ENCODE measurements at regions not wholly inside any gene's neighbourhood (a gene's known extent, or its start where the extent isn't known, plus 50 kb on each side); places are given as distances from the start of the nearest gene placed in this dataset.

DNA sequence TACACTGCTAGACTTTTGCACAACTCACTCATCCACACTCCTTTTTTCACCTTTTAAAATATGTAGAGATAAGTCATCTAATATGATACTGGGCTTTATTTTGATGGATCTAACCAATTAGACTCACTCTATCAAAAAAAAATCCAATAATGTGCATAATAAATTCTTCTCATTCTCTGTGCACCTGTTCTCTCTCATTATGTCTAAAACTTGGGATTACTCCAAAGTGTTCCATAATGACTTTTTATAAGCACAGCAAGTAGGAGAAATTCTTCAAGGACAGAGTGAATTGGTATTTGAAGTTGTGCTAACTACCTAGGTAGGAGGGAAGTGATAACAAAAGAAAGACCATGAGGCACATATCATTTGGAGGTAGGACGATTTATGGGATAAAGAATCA lies 1438.8 kb downstream of the PCDH7 start:
- no peak overlapping the region for H3K27ac ChIP-seq
- no peaks in the 10 kb centered on the region for H3K27me3 ChIP-seq
- no peaks in the 10 kb centered on the region for H3K9me3 ChIP-seq
- 70 to 79% methylated on average over 1 of the region's 1 CpG for WGBS, 2 donors
- H3K4me3 ChIP-seq = no peak overlapping the region
- no peaks in the 10 kb centered on the region for H3K36me3 ChIP-seq
- no peaks in the 10 kb centered on the region for H3K4me1 ChIP-seq
- TF ChIP-seq CTCF (IDR thresholded peaks at IDR 0.05) = no peak
- TF ChIP-seq EP300 (IDR thresholded peaks at IDR 0.05) = no peak
- TF ChIP-seq POLR2A (IDR thresholded peaks at IDR 0.05) = no peak
- no peak for DNase-seq (ENCODE audit: low spot score in 2 of 2)

DNA sequence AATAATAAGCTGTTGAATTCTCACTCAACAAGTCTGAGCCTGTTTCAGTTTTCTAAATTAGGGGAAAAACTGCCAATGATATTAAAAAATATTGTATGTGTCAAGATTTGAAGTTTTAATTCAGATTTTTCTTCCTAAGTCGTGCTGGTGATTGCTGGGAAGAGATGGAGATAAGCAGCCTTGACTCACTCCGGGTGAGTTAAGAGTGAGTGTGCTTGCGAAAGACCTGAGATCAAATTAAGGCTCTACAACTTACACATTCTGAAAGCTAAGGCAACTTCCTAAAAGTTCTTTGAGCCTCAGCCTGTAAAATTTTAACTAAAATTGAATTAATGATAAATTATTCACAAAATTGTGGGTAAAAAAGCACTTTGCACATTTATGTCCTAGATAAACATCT lies 1441.2 kb downstream of the PCDH7 start:
- H3K36me3 ChIP-seq = no peaks in the 10 kb centered on the region
- 75 to 77% methylated on average over 3 of the region's 3 CpGs for WGBS, 2 donors
- no peak for DNase-seq (ENCODE audit: low spot score in 2 of 2)
- H3K4me1 ChIP-seq = no peaks in the 10 kb centered on the region
- H3K27ac ChIP-seq = no peak overlapping the region
- no peak overlapping the region for H3K4me3 ChIP-seq
- H3K9me3 ChIP-seq = no peaks in the 10 kb centered on the region
- TF ChIP-seq POLR2A (IDR thresholded peaks at IDR 0.05) (no peak), CTCF (IDR thresholded peaks at IDR 0.05) (no peak), EP300 (IDR thresholded peaks at IDR 0.05) (no peak)
- H3K27me3 ChIP-seq = no peaks in the 10 kb centered on the region

DNA sequence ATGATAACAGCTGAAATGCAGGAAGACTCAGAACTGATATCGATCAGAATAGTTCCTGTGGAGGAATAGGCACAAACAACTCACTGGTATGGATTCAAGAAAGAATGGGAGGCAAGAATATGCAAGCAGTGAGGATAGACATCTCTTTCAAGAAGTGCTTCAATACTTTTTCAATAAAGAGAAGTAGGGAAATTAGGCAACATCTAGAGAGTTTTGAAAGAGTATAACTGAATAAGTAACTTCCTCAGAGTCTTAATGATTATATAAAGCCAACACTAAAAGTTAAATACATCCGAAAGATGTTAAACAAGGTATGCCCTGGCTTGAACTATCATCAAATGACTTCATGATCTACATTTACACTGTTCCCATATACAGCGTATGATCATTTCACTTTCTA lies 1443.0 kb downstream of the PCDH7 start:
- 86 to 88% methylated on average over 3 of the region's 3 CpGs for WGBS, 2 donors
- TF ChIP-seq EP300 (IDR thresholded peaks at IDR 0.05) = no peak
- TF ChIP-seq POLR2A (IDR thresholded peaks at IDR 0.05) = no peak
- no peak for TF ChIP-seq CTCF (IDR thresholded peaks at IDR 0.05)
- Histone ChIP-seq H3K4me1 (no peaks in the 10 kb centered on the region), H3K9me3 (no peaks in the 10 kb centered on the region), H3K4me3 (no peak overlapping the region), H3K27me3 (no peaks in the 10 kb centered on the region), H3K27ac (no peak overlapping the region), H3K36me3 (no peaks in the 10 kb centered on the region)
- DNase-seq (ENCODE audit: low spot score in 2 of 2) = no peak

GRCh38 chr4:32169841-32170240 lies 1449.7 kb downstream of the PCDH7 start:
- no peak for DNase-seq (ENCODE audit: low spot score in 2 of 2)
- H3K4me1 ChIP-seq = no peaks in the 10 kb centered on the region
- no peak overlapping the region for H3K4me3 ChIP-seq
- no peaks in the 10 kb centered on the region for H3K27me3 ChIP-seq
- no peaks in the 10 kb centered on the region for H3K9me3 ChIP-seq
- no peak for TF ChIP-seq POLR2A (IDR thresholded peaks at IDR 0.05)
- no peak for TF ChIP-seq CTCF (IDR thresholded peaks at IDR 0.05)
- no peak for TF ChIP-seq EP300 (IDR thresholded peaks at IDR 0.05)
- no peaks in the 10 kb centered on the region for H3K36me3 ChIP-seq
- 70 to 95% methylated on average over 3 of the region's 3 CpGs for WGBS, 2 donors
- no peak overlapping the region for H3K27ac ChIP-seq

GRCh38 chr4:32172086-32172485 lies 1451.9 kb downstream of the PCDH7 start:
- Histone ChIP-seq H3K4me3 (no peak overlapping the region), H3K9me3 (no peaks in the 10 kb centered on the region), H3K27ac (no peak overlapping the region), H3K4me1 (no peaks in the 10 kb centered on the region), H3K36me3 (no peaks in the 10 kb centered on the region), H3K27me3 (no peaks in the 10 kb centered on the region)
- 93 to 100% methylated on average over 1 of the region's 1 CpG for WGBS, 2 donors
- no peak for DNase-seq (ENCODE audit: low spot score in 2 of 2)
- TF ChIP-seq CTCF (IDR thresholded peaks at IDR 0.05) = no peak
- TF ChIP-seq POLR2A (IDR thresholded peaks at IDR 0.05) = no peak
- TF ChIP-seq EP300 (IDR thresholded peaks at IDR 0.05) = no peak
